HepG2 (cell line): ENCODE measurements at regions not wholly inside any gene's neighbourhood (a gene's known extent, or its start where the extent isn't known, plus 50 kb on each side); places are given as distances from the start of the nearest gene placed in this dataset.
A peak's percentile ranks its signal among the peaks of the same experiment; 100 is the strongest.

Experiments used
- ATAC-seq: fragments of 200-7000 bp; cut with Tn5 transposase; 3 replicates; pipeline ENCODE4 v1.9.1; 2020; ENCODE audit warnings: mild to moderate bottlenecking, moderate library complexity
- BruUV-seq: library from RNA; stranded (reverse); fragments of 400-500 nt; replicated peaks from 2 replicates; lab custom pipeline; 2021; lab: Mats Ljungman, UMichigan
- CTCF ChIA-PET: fragments of 300-600 bp; formaldehyde crosslinking; extraction: SDS; loops from one replicate; lab custom pipeline; 2021; ENCODE audit warnings: low total read pairs, inconsistent platforms, low intra/inter-chr PET ratio; lab: Yijun Ruan, JAX
- POLR2A ChIA-PET: fragments of 350-600 bp; sonication (Branson Sonifier 250); formaldehyde crosslinking; loops from one replicate; lab custom pipeline; 2020; ENCODE audit warnings: antibody characterized with exemption, inconsistent platforms; lab: Yijun Ruan, JAX
- DNase-seq: peaks from one replicate; pipeline ENCODE4 v3.0.0-alpha.2; 2015; ENCODE audit warnings: low spot score
- FAIRE-seq: peaks from 3 replicates; lab custom pipeline; 2011; peaks lifted over from hg19 to GRCh38; lab: Jason Lieb, UNC
- H2AFZ ChIP-seq: one replicate; pipeline ENCODE4 v1.6.1; 2011; ENCODE audit warnings: low read length, inconsistent platforms
- H3K27ac ChIP-seq: fragments of 300-600 bp; 3 replicates; pipeline ENCODE4 v1.8.0; 2011; ENCODE audit warnings: mixed run types, mild to moderate bottlenecking, mixed read lengths, low read length, inconsistent platforms; ENCODE audit not compliant: insufficient read depth; ENCODE audit errors: extremely low read length
- H3K27me3 ChIP-seq, 2 experiments: fragments of 200-600 bp in 1 of 2; 2 replicates in 1 of 2; 3 replicates in 1 of 2; pipeline versions ENCODE4 v1.6.0 to v1.8.0; 2011; ENCODE audit warnings: low read length in 2 of 2, mild to moderate bottlenecking in 2 of 2, moderate library complexity in 2 of 2, inconsistent platforms in 1 of 2; ENCODE audit not compliant: insufficient read depth in 2 of 2, control insufficient read depth in 1 of 2
- H3K36me3 ChIP-seq, 2 experiments: fragments of 200-600 bp in 1 of 2; replicated peaks in 1 of 2; 2 replicates in 1 of 2; 3 replicates in 1 of 2; pipeline versions ENCODE4 v1.5.1 to v1.8.0; 2011; ENCODE audit warnings: low read length in 2 of 2, inconsistent platforms in 1 of 2; ENCODE audit not compliant: insufficient read depth in 2 of 2, control insufficient read depth in 1 of 2
- H3K4me1 ChIP-seq: 2 replicates; pipeline ENCODE4 v1.5.1; 2012; ENCODE audit warnings: low read length, inconsistent platforms; ENCODE audit not compliant: insufficient read depth
- H3K4me2 ChIP-seq: 2 replicates; pipeline ENCODE4 v1.6.0; 2011; ENCODE audit warnings: low read depth, low read length, inconsistent platforms
- H3K4me3 ChIP-seq, 3 experiments: fragments of 200-600 bp in 1 of 3; sonication (generic), shearing (Covaris generic) in 1 of 3; replicated peaks in 1 of 3; 2 replicates each; pipeline ENCODE4 v1.5.1; 2011 to 2016; ENCODE audit warnings: low read length in 3 of 3, inconsistent platforms in 2 of 3, low read depth in 2 of 3, mild to moderate bottlenecking in 2 of 3, control low read depth in 1 of 3, mixed read lengths in 1 of 3; ENCODE audit not compliant: insufficient read depth in 1 of 3
- H3K79me2 ChIP-seq: one replicate; pipeline ENCODE4 v1.6.1; 2011; ENCODE audit warnings: low read length, inconsistent platforms; ENCODE audit not compliant: insufficient read depth
- H3K9ac ChIP-seq: 2 replicates; pipeline ENCODE4 v1.6.0; 2011; ENCODE audit warnings: mild to moderate bottlenecking, low read depth, low read length, inconsistent platforms; ENCODE audit not compliant: insufficient read depth
- H3K9me3 ChIP-seq: 2 replicates; pipeline ENCODE4 v1.5.1; 2012; ENCODE audit warnings: mild to moderate bottlenecking, low read length
- H4K20me1 ChIP-seq: 2 replicates; pipeline ENCODE4 v1.6.0; 2011; ENCODE audit warnings: inconsistent platforms, mild to moderate bottlenecking, low read length, moderate library complexity; ENCODE audit not compliant: insufficient read depth
- KIAA2018 ChIP-seq: sonication (generic); formaldehyde crosslinking; IDR thresholded peaks from 2 replicates; pipeline ENCODE4 v1.5.0; 2020; ENCODE audit warnings: mild to moderate bottlenecking, missing genetic modification reagents, borderline replicate concordance
- MAFF ChIP-seq: IDR thresholded peaks from 2 replicates; pipeline ENCODE4 v1.6.1; 2011; ENCODE audit warnings: low read depth, low read length, improper control_type of control experiment
- MAFK ChIP-seq, 2 experiments: IDR thresholded peaks in 1 of 2; conservative IDR thresholded peaks in 1 of 2; 2 replicates each; pipeline ENCODE4 v1.6.1; 2011; ENCODE audit warnings: improper control_type of control experiment in 2 of 2, low read length in 2 of 2
- MTA1 ChIP-seq: sonication (generic); formaldehyde crosslinking; IDR thresholded peaks from 2 replicates; pipeline ENCODE4 v1.4.0; 2020; ENCODE audit warnings: missing genetic modification reagents, mild to moderate bottlenecking, borderline replicate concordance
- SCMH1 ChIP-seq: sonication (generic); formaldehyde crosslinking; IDR thresholded peaks from 2 replicates; pipeline ENCODE4 v1.9.0; 2021; ENCODE audit warnings: missing genetic modification reagents, mild to moderate bottlenecking, borderline replicate concordance
- ZNF615 ChIP-seq: sonication (generic); formaldehyde crosslinking; IDR thresholded peaks from 2 replicates; pipeline ENCODE4 v1.5.0; 2020; ENCODE audit warnings: mild to moderate bottlenecking, missing genetic modification reagents, borderline replicate concordance
- WGBS: methylation state at CpG from one replicate; pipeline ENCODE4 v1.1.6; 2017; ENCODE audit warnings: low lambda C conversion rate; 5-methylcytosine and 5-hydroxymethylcytosine counted together
- in situ Hi-C: cut with HindIII; loops from 2 replicates; pipeline ENCODE4 v1.10.0; 2017; ENCODE audit warnings: low pct_unique_long_range_greater_than_20kb; ENCODE audit not compliant: extremely low pct_ligation_motif_present
- intact Hi-C: fragments of 100-400 bp; cut with micrococcal nuclease; formaldehyde crosslinking; loops from one replicate; pipeline ENCODE4 v1.10.0; 2022; ENCODE audit not compliant: unreplicated experiment

GRCh38 chr14:23712287-23712686 is 76.1 kb downstream of the DHRS2 start:
- no peak for TF ChIP-seq KIAA2018
- no peak for TF ChIP-seq MTA1
- no peak for TF ChIP-seq ZNF615 (CRISPR knock-in tag)
- peak; percentile 73 for TF ChIP-seq MAFF
- peak; percentile 78 to 82 for TF ChIP-seq MAFK (conservative IDR thresholded peaks at IDR 0.05 in 1 of 2, IDR thresholded peaks at IDR 0.05 in 1 of 2; ENCODE audit: low read length in 2 of 2)
- TF ChIP-seq SCMH1 (CRISPR knock-in tag) = no peak
- no peaks in the 10 kb centered on the region; a peak in 1 of 5 replicates for H3K27me3 ChIP-seq
- intact Hi-C loops (no loop called here), in situ Hi-C loops (no loop called here)
- H3K4me1 ChIP-seq = peaks cover 9% of the 10 kb centered on the region
- no peaks in the 10 kb centered on the region for H4K20me1 ChIP-seq
- no peak overlapping the region for H2AFZ ChIP-seq
- no TSS peak for BruUV-seq
- 6% methylated on average over 2 of the region's 2 CpGs for WGBS
- no peak overlapping the region for H3K4me2 ChIP-seq
- ATAC-seq (no peak), FAIRE-seq (no peak), DNase-seq (no peak)
- H3K36me3 ChIP-seq = no peaks in the 10 kb centered on the region
- no peak overlapping the region for H3K9ac ChIP-seq
- CTCF ChIA-PET = no interaction called here
- POLR2A ChIA-PET = no interaction called here
- no peak overlapping the region for H3K27ac ChIP-seq
- H3K79me2 ChIP-seq = no peaks in the 10 kb centered on the region
- no peak overlapping the region for H3K4me3 ChIP-seq
- peaks cover 21% of the 10 kb centered on the region for H3K9me3 ChIP-seq
